H1 (cell line): ENCODE measurements at regions not wholly inside any gene's neighbourhood (a gene's known extent, or its start where the extent isn't known, plus 50 kb on each side); places are given as distances from the start of the nearest gene placed in this dataset.

ENCODE experiments used
- CTCF ChIP-seq, 3 experiments: IDR thresholded peaks; 1 replicate in 2 of 3; 2 replicates in 1 of 3; pipeline versions ENCODE4 v1.5.1 to v1.6.1; 2011; ENCODE audit warnings: low read length in 3 of 3, mild to moderate bottlenecking in 3 of 3, inconsistent platforms in 2 of 3, low read depth in 1 of 3, moderate library complexity in 1 of 3; ENCODE audit not compliant: insufficient read depth in 1 of 3; ENCODE audit errors: control extremely low read depth in 1 of 3
- MAX ChIP-seq: IDR thresholded peaks from 2 replicates; pipeline ENCODE4 v1.6.1; 2012; ENCODE audit warnings: inconsistent platforms
- YY1 ChIP-seq: IDR thresholded peaks from 2 replicates; pipeline ENCODE4 v1.6.1; 2011; ENCODE audit warnings: low read depth, mild to moderate bottlenecking, low read length

- TF ChIP-seq YY1, result no peak
- no peak for TF ChIP-seq CTCF (IDR thresholded peaks at IDR 0.05; ENCODE audit: control extremely low read depth in 1 of 3, insufficient read depth in 1 of 3, low read depth in 1 of 3, low read length in 3 of 3)
- TF ChIP-seq MAX, result no peak
These were observed 222.8 kb downstream of the NDFIP2 start for GRCh38 chr13:79703772-79704171.
